PFSK-1 (cell line): ENCODE measurements at regions not wholly inside any gene's neighbourhood (a gene's known extent, or its start where the extent isn't known, plus 50 kb on each side); places are given as distances from the start of the nearest gene placed in this dataset.

Experiments
- POLR2AphosphoS5 ChIP-seq: IDR thresholded peaks from 2 replicates; pipeline ENCODE4 v1.6.1; 2012; ENCODE audit warnings: low read depth, mild to moderate bottlenecking, control low read depth, low read length, moderate library complexity
- REST ChIP-seq, 2 experiments: IDR thresholded peaks; 2 replicates each; pipeline versions ENCODE4 v1.6.1 to v1.8.0; 2011 to 2012; ENCODE audit warnings: low read depth in 2 of 2, low read length in 2 of 2, control low read depth in 1 of 2, inconsistent platforms in 1 of 2, mild to moderate bottlenecking in 1 of 2, moderate library complexity in 1 of 2; ENCODE audit not compliant: insufficient read depth in 1 of 2
- TAF1 ChIP-seq: IDR thresholded peaks from 2 replicates; pipeline ENCODE4 v1.6.1; 2012; ENCODE audit warnings: low read length, control low read depth, borderline replicate concordance; ENCODE audit not compliant: insufficient read depth

- TF ChIP-seq POLR2AphosphoS5 (no peak), REST (IDR thresholded peaks at IDR 0.05; ENCODE audit: insufficient read depth in 1 of 2, low read depth in 2 of 2, low read length in 2 of 2) (no peak), TAF1 (no peak)
Observed at GRCh38 chr12:60152756-60153155, 556.9 kb downstream of the SLC16A7 start.
